NT2/D1 (cell line): ENCODE measurements at regions not wholly inside any gene's neighbourhood (a gene's known extent, or its start where the extent isn't known, plus 50 kb on each side); places are given as distances from the start of the nearest gene placed in this dataset.

Experiments
- SUZ12 ChIP-seq: IDR thresholded peaks from 2 replicates; pipeline ENCODE4 v1.6.1; 2011; ENCODE audit not compliant: insufficient read length, insufficient read depth; ENCODE audit errors: extremely low read depth
- YY1 ChIP-seq: IDR thresholded peaks from 2 replicates; pipeline ENCODE4 v1.6.1; 2011; ENCODE audit not compliant: insufficient read length, insufficient read depth
- ZNF274 ChIP-seq: IDR thresholded peaks from 2 replicates; pipeline ENCODE4 v1.6.1; 2011; ENCODE audit warnings: mild to moderate bottlenecking, low read depth, low read length

- TF ChIP-seq SUZ12 (no peak), ZNF274 (no peak), YY1 (no peak)
Observed at GRCh38 chr10:31728698-31729224, 199.9 kb downstream of the ARHGAP12 start.
